IPS-NIHi11 (cell line): ENCODE measurements at regions not wholly inside any gene's neighbourhood (a gene's known extent, or its start where the extent isn't known, plus 50 kb on each side); places are given as distances from the start of the nearest gene placed in this dataset.
"Not testable (repeated sequence)": the region's sequence is repeated elsewhere in the genome, so short reads cannot be mapped to it uniquely, and the experiment has no call there.

Experiments
- DNase-seq: peaks from one replicate; pipeline ENCODE4 v3.0.0; 2012; ENCODE audit warnings: mixed read lengths, low spot score

GRCh38 chr10:78649429-78649828 lies 419.3 kb upstream of the ZMIZ1 start:
- DNase-seq: no peak

GRCh38 chr10:78650122-78650521 lies 418.6 kb upstream of the ZMIZ1 start:
- DNase-seq: no peak

- no peak for DNase-seq
Observed at GRCh38 chr10:78651287-78651686, 417.5 kb upstream of the ZMIZ1 start.

DNA sequence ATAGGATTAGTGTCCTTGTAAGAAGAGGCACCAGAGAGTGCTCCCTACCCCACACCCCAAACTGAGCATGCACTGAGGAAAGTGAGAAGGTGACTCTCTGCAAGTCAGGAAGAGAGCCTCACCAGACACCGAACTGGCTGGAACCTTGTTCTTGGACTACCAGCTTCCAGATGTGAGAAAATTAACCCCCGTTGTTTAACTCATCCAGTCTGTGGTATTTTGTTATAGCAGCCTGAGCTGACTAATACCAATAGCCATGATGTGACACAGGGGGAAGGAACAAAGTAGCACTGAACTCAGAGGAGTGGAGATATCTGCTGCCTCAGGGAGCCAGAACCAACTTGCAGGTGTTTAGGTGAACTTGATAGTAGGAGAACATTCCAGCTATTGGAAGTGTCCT lies 415.2 kb upstream of the ZMIZ1 start:
- DNase-seq: no peak

GRCh38 chr10:78654047-78654590 lies 414.6 kb upstream of the ZMIZ1 start:
- DNase-seq: no peak

DNA sequence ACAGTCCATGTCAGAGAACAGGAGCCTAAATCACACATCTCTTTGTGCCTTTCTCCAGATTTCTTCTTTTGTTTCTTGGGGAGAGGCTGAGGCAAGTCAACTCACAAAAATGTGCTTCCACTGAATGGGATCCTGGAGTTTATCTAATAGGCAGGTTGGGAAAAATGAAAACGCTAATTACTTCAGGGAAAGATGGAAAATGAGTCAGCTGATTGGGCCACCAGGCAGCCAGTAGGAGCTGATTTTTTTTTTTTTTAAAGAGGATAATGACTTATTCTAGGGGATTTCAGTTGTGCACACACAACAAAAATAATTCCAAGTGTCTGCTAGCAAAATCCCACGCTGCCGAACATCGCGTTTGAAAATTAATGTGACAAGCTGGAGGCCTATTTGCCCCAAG lies 412.8 kb upstream of the ZMIZ1 start:
- no peak for DNase-seq

DNA sequence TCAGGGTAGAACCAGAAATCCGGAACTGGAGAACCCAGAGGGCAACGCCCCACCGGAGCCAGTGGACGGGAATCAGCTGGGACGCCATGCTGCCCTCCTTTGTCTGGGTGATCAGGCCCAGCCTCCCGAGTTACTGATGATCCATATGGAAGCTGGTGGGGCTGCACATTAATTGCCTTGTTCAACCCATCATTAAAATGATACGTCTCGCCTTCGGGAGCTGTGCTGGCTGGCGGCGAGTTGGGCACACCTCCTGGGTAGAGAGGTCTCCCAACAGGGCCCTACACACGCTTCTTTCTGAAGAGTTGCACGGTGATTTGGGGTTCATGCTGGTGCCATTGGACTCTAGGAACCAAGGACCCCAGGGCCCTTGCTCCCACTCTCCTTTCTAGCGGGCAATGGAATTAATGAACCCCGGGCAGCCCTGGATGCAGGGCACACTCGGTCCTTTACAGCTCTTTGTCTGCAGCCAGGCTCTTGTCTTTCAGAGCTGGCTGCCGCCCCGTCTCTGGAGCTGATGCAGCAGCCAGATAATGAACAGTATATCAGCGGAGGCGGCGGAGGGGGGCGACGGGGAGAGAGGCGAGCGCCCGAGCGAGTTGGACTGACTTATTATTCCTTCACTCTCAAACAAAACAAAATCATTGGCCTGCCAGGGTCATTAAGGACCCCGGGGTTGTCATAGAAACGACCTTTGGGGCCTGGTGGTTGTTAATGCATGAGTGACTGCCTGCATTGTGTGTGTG lies 412.2 kb upstream of the ZMIZ1 start:
- DNase-seq: peak; percentile 16

GRCh38 chr10:78657163-78657861 lies 411.5 kb upstream of the ZMIZ1 start:
- DNase-seq: peak; percentile 89

DNA sequence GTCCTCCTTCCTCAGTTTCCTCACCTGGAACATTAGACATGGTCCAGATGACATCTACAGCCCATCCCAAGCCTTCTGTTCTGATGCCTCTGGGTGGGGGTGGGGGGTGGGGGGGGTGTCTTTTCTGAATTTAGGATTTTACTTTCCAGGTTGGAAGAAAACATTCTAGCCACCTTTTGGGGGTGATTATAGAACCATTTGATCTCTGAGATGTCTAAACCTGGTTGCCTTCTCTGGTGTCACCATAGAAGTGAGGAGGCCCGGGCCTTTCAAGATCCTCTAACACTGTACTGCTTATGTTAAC lies 411.0 kb upstream of the ZMIZ1 start:
- DNase-seq: no peak

- no peak for DNase-seq
Observed at GRCh38 chr10:78658645-78659597, 409.8 kb upstream of the ZMIZ1 start.

DNA sequence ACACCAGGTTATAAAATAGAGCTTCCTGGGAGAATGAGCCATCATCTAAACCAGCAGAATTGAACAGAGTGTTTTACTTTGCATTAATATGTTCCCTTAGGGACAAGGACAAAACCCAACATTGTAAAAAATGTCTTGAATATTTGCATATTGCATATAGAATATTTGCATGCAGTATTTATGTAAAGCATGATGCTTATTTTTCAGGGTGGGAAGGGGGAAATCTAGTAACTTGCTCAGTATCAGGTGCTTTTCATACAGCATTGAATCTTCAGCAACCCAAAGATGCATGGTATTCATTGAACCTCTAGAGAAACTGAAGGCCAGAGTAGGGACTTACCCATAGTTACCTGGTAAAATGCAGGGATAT lies 409.2 kb upstream of the ZMIZ1 start:
- DNase-seq: no peak

GRCh38 chr10:78660446-78661106 lies 408.2 kb upstream of the ZMIZ1 start:
- DNase-seq: no peak

DNA sequence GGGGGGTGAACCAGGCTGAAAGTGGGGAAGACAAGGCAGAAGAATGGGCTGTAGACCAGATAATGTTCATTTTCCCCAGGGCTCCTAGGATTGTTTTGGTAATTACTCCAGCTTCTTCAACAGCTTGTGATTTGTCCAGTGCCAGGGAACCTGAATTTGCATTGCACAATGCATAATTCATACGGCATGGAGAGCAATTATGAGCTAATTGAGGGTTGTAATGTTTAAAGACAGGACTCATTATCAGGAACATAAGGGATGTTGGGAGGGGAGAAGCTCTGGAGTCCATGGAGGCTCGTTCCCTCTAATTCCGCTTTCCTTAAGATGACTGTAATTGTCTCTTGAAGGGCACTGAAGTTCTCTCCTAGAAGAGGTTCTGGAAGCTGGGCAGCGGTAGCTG lies 405.0 kb upstream of the ZMIZ1 start:
- DNase-seq: no peak

DNA sequence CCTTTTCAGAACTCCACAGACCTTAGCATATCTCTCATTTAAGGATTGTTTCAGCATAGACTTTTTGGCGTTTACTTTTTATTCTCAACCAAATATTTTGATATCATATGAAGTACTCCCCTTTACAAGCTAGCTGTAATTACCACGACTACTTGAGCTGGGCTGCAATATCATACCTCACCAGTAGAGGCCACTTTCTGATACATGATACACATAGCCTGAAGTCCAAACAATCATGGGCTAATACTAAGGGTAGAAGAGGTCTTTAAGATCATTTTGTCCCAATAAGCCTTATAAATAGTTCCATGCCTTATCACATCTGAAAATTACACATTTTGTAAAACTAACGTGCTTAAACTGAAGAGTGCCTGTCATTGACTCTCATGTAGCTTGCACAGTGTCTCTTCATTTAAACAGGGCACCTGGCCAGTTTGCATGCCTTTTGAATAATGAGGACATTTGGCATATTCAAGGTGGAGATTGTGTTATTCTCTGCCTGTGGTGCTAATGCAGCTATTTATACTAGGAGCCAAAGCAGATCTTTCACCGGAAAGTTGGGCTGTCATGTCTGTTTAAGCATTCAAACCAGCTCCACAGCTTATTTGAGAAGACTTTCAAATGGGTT lies 403.7 kb upstream of the ZMIZ1 start:
- no peak for DNase-seq

- no peak for DNase-seq
Observed at GRCh38 chr10:78672918-78673317, 395.8 kb upstream of the ZMIZ1 start.

- DNase-seq: not testable (repeated sequence)
Observed at GRCh38 chr10:78681141-78681540, 387.6 kb upstream of the ZMIZ1 start.

- DNase-seq: not testable (repeated sequence)
Observed at GRCh38 chr10:78681986-78682385, 386.8 kb upstream of the ZMIZ1 start.

DNA sequence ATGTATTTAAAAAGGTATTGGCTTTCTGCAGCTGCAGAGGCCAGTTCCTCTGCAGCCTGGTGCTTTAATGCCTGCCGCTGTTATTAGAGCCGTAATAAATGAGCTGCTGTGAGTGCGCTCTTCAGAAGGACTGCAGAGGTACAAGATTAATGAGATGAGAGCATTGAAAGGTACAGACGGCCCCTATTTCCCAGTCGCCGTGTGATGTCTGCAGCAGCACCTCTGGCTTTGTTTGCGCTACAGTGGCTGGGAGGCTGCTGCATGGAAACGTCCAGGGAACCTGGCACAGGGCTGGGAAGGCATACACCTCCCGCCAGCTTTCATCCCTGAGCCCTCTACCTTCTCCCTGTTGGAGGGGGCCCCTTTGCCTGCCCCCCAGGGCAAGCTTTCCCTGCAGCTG lies 383.8 kb upstream of the ZMIZ1 start:
- no peak for DNase-seq

GRCh38 chr10:78685466-78686103 lies 383.2 kb upstream of the ZMIZ1 start:
- DNase-seq: no peak

DNA sequence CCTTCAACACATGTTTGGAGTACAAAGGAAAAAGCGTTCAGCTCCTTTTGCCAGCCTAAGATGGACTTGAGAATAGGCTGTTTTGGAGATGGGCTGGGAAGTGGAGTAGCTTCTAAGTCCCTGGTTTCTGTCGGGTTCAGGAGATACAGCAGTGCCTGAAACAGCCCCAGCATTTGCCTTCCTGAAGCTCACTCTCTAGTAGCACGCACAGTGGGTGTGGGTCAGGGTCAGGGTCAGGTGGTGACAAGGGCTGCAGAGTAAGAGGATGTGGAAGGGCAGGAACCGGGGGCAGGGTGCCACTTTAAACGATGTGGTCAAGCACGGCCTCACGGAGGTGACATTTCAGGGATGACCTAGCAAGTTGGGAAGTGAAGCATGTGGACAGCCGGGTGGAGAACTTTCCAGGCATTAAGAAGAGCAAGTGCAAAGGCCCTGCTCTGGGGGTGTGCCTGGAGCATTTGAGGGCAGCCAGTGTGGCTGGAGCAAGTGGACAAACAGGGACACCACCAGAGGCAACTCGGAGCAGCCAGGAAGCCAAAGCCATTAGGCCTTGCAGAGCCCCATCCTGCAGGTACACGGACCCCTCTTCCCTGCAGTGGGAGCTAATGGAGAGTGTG lies 382.2 kb upstream of the ZMIZ1 start:
- DNase-seq: no peak

GRCh38 chr10:78687626-78688025 lies 381.1 kb upstream of the ZMIZ1 start:
- DNase-seq: no peak
